SK-N-SH treated with all-trans-retinoic acid at 6 μM for 48 hours (cell line): ENCODE measurements at regions not wholly inside any gene's neighbourhood (a gene's known extent, or its start where the extent isn't known, plus 50 kb on each side); places are given as distances from the start of the nearest gene placed in this dataset.
"Not testable (repeated sequence)": the region's sequence is repeated elsewhere in the genome, so short reads cannot be mapped to it uniquely, and the experiment has no call there.

Experiments
- ATAC-seq: fragments of 200-7000 bp; cut with Tn5 transposase; 3 replicates; pipeline ENCODE4 v1.9.1; 2020; ENCODE audit warnings: mild to moderate bottlenecking, moderate library complexity
- ARNTL ChIP-seq: fragments of 450-650 bp; formaldehyde crosslinking; IDR thresholded peaks from 2 replicates; pipeline ENCODE4 v1.5.0; 2020; ENCODE audit warnings: low read depth, mild to moderate bottlenecking, moderate library complexity, borderline replicate concordance
- CSDC2 ChIP-seq: fragments of 250-450 bp; sonication (Bioruptor Pico); IDR thresholded peaks from 2 replicates; pipeline ENCODE4 v1.5.0; 2020; ENCODE audit warnings: mild to moderate bottlenecking, moderate library complexity
- ESRRG ChIP-seq: fragments of 250-450 bp; sonication (Bioruptor Pico); IDR thresholded peaks from 2 replicates; pipeline ENCODE4 v1.6.1; 2021; ENCODE audit warnings: mild to moderate bottlenecking
- GLIS3 ChIP-seq: fragments of 250-450 bp; sonication (Bioruptor Pico); IDR thresholded peaks from 2 replicates; pipeline ENCODE4 v1.5.0; 2020; ENCODE audit warnings: mild to moderate bottlenecking, moderate library complexity
- PPARA ChIP-seq: fragments of 250-450 bp; sonication (Bioruptor Pico); IDR thresholded peaks from 2 replicates; pipeline ENCODE4 v1.5.0; 2020; ENCODE audit warnings: mild to moderate bottlenecking, borderline replicate concordance
- RARB ChIP-seq: fragments of 250-450 bp; sonication (Bioruptor Pico); IDR thresholded peaks from 2 replicates; pipeline ENCODE4 v1.8.0; 2021; ENCODE audit warnings: mild to moderate bottlenecking, moderate library complexity
- SNAI2 ChIP-seq: fragments of 250-450 bp; sonication (Bioruptor Pico); IDR thresholded peaks from 2 replicates; pipeline ENCODE4 v1.5.0; 2020; ENCODE audit warnings: mild to moderate bottlenecking, moderate library complexity
- TCF4 ChIP-seq: fragments of 250-450 bp; sonication (Bioruptor Pico); IDR thresholded peaks from 2 replicates; pipeline ENCODE4 v1.8.0; 2021; ENCODE audit warnings: mild to moderate bottlenecking, moderate library complexity, borderline replicate concordance
- TOX ChIP-seq: fragments of 250-450 bp; sonication (Bioruptor Pico); IDR thresholded peaks from 2 replicates; pipeline ENCODE4 v1.8.0; 2021; ENCODE audit warnings: mild to moderate bottlenecking, moderate library complexity, borderline replicate concordance
- ZC3H10 ChIP-seq: fragments of 250-450 bp; sonication (Bioruptor Pico); IDR thresholded peaks from 2 replicates; pipeline ENCODE4 v1.5.1; 2021; ENCODE audit warnings: mild to moderate bottlenecking, moderate library complexity
- ZFP3 ChIP-seq: fragments of 250-450 bp; sonication (Bioruptor Pico); IDR thresholded peaks from 2 replicates; pipeline ENCODE4 v1.5.0; 2020; ENCODE audit warnings: mild to moderate bottlenecking, moderate library complexity
- ZFP30 ChIP-seq: fragments of 450-650 bp; formaldehyde crosslinking; IDR thresholded peaks from 2 replicates; pipeline ENCODE4 v1.5.0; 2022; ENCODE audit warnings: mild to moderate bottlenecking, moderate library complexity
- ZNF565 ChIP-seq: fragments of 450-650 bp; formaldehyde crosslinking; conservative IDR thresholded peaks from 2 replicates; pipeline ENCODE4 v1.5.0; 2020; ENCODE audit warnings: low read depth, mild to moderate bottlenecking, moderate library complexity
- ZNF70 ChIP-seq: fragments of 450-650 bp; formaldehyde crosslinking; IDR thresholded peaks from 2 replicates; pipeline ENCODE4 v1.5.0; 2020; ENCODE audit warnings: mild to moderate bottlenecking, moderate library complexity
- ZNF8 ChIP-seq: fragments of 450-650 bp; formaldehyde crosslinking; IDR thresholded peaks from 2 replicates; pipeline ENCODE4 v1.5.0; 2020; ENCODE audit warnings: mild to moderate bottlenecking, moderate library complexity
- TF ChIP-seq, protein P1 (sequence below): fragments of 250-450 bp; sonication (Bioruptor Pico); IDR thresholded peaks from 2 replicates; pipeline ENCODE4 v1.5.1; 2021; ENCODE audit warnings: mild to moderate bottlenecking, moderate library complexity
- TF ChIP-seq, protein P2 (sequence below): fragments of 250-450 bp; sonication (Bioruptor Pico); IDR thresholded peaks from 2 replicates; pipeline ENCODE4 v1.5.1; 2020; ENCODE audit warnings: low read depth, mild to moderate bottlenecking, moderate library complexity
- TF ChIP-seq, protein P3 (sequence below): fragments of 250-450 bp; sonication (Bioruptor Pico); IDR thresholded peaks from 2 replicates; pipeline ENCODE4 v1.5.0; 2020; ENCODE audit warnings: mild to moderate bottlenecking, moderate library complexity
- TF ChIP-seq, protein P4 (sequence below): fragments of 250-450 bp; sonication (Bioruptor Pico); IDR thresholded peaks from 2 replicates; pipeline ENCODE4 v1.8.0; 2021; ENCODE audit warnings: low read depth, mild to moderate bottlenecking, moderate library complexity, borderline replicate concordance

DNA sequence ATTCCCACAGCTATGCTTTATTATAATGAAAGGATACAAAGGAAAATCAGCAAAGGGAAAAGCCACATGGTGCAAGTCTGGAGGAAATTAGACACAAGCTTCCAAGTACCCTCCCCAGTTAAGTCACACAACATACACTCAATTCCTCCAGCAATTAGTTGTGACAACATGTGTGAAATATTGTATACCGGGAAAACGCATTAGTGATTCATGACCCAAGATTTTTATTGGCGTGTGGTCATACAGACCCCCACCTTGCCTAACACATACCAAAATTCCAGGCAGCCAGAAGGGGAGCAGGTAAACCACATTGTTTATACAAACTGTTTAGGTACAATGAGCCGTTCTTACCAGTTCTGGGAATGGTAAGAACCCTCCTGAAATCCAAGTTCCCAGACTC is 160.6 kb downstream of the CYB561 start:
- ATAC-seq = no peak
- TF ChIP-seq ARNTL (CRISPR knock-in tag) (no peak), ZNF8 (CRISPR knock-in tag) (no peak), SNAI2 (no peak), ZNF565 (CRISPR knock-in tag) (no peak), ZC3H10 (no peak), RARB (CRISPR knock-in tag) (no peak), TCF4 (no peak), ESRRG (no peak)
- TF ChIP-seq, protein P1, sequence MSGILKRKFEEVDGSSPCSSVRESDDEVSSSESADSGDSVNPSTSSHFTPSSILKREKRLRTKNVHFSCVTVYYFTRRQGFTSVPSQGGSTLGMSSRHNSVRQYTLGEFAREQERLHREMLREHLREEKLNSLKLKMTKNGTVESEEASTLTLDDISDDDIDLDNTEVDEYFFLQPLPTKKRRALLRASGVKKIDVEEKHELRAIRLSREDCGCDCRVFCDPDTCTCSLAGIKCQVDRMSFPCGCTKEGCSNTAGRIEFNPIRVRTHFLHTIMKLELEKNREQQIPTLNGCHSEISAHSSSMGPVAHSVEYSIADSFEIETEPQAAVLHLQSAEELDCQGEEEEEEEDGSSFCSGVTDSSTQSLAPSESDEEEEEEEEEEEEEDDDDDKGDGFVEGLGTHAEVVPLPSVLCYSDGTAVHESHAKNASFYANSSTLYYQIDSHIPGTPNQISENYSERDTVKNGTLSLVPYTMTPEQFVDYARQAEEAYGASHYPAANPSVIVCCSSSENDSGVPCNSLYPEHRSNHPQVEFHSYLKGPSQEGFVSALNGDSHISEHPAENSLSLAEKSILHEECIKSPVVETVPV = no peak
- TF ChIP-seq, protein P2, sequence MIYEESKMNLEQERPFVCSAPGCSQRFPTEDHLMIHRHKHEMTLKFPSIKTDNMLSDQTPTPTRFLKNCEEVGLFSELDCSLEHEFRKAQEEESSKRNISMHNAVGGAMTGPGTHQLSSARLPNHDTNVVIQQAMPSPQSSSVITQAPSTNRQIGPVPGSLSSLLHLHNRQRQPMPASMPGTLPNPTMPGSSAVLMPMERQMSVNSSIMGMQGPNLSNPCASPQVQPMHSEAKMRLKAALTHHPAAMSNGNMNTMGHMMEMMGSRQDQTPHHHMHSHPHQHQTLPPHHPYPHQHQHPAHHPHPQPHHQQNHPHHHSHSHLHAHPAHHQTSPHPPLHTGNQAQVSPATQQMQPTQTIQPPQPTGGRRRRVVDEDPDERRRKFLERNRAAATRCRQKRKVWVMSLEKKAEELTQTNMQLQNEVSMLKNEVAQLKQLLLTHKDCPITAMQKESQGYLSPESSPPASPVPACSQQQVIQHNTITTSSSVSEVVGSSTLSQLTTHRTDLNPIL (CRISPR knock-in tag) = no peak
- TF ChIP-seq, protein P3, sequence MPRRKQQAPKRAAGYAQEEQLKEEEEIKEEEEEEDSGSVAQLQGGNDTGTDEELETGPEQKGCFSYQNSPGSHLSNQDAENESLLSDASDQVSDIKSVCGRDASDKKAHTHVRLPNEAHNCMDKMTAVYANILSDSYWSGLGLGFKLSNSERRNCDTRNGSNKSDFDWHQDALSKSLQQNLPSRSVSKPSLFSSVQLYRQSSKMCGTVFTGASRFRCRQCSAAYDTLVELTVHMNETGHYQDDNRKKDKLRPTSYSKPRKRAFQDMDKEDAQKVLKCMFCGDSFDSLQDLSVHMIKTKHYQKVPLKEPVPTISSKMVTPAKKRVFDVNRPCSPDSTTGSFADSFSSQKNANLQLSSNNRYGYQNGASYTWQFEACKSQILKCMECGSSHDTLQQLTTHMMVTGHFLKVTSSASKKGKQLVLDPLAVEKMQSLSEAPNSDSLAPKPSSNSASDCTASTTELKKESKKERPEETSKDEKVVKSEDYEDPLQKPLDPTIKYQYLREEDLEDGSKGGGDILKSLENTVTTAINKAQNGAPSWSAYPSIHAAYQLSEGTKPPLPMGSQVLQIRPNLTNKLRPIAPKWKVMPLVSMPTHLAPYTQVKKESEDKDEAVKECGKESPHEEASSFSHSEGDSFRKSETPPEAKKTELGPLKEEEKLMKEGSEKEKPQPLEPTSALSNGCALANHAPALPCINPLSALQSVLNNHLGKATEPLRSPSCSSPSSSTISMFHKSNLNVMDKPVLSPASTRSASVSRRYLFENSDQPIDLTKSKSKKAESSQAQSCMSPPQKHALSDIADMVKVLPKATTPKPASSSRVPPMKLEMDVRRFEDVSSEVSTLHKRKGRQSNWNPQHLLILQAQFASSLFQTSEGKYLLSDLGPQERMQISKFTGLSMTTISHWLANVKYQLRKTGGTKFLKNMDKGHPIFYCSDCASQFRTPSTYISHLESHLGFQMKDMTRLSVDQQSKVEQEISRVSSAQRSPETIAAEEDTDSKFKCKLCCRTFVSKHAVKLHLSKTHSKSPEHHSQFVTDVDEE (CRISPR knock-in tag) = no peak
- TF ChIP-seq, protein P4, sequence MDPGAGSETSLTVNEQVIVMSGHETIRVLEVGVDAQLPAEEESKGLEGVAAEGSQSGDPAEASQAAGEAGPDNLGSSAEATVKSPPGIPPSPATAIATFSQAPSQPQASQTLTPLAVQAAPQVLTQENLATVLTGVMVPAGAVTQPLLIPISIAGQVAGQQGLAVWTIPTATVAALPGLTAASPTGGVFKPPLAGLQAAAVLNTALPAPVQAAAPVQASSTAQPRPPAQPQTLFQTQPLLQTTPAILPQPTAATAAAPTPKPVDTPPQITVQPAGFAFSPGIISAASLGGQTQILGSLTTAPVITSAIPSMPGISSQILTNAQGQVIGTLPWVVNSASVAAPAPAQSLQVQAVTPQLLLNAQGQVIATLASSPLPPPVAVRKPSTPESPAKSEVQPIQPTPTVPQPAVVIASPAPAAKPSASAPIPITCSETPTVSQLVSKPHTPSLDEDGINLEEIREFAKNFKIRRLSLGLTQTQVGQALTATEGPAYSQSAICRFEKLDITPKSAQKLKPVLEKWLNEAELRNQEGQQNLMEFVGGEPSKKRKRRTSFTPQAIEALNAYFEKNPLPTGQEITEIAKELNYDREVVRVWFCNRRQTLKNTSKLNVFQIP (CRISPR knock-in tag) = no peak

GRCh38 chr17:63286254-63286653 is 159.9 kb downstream of the CYB561 start:
- no peak for ATAC-seq
- TF ChIP-seq ZFP30 = no peak
- TF ChIP-seq, protein P4 (CRISPR knock-in tag) = 0 out of 2 replicates have a peak, but pooled peaks have one; percentile 58
- TF ChIP-seq ZC3H10 = no peak
- TF ChIP-seq, all 23 proteins: peak for 1

DNA sequence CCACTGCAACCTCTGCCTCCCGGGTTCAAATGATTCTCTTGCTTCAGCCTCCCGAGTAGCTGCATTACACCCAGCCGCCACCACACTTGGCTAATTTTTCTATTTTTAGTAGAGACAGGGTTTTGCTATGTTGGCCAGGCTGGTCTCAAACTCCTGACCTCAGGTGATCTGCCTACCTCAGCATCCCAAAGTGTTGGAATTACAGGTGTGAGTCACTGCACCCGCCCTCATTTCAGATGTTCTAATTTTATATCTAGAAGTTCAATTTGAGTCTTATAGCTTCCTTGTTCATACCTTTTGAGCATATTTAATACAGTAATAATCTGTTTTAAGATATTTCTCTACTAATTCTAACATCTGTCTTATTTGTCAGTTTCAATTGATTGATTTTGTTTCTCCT is 159.1 kb downstream of the CYB561 start:
- not testable (repeated sequence) for ATAC-seq

DNA sequence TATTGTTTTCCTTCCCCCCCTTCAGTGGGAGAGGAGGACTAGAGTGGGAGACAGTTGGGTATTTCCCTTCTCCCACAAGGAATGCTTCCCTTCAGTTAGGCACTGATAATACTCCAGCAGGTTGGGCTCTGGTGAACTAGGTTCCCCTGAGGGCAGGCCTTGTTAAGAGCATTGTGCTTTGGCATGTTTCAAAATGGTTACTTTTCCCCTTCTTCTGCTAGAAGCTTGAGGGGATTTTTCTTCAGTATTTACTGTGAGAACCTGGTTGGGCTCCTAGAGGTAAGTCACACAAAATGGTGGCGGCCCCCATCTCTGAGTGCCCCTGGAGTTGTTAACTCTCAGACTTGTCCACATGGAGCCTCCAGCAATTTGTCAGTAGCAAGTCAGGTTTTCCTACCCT is 156.2 kb downstream of the CYB561 start:
- TF ChIP-seq GLIS3 (CRISPR knock-in tag) (no peak), ZC3H10 (no peak), SNAI2 (no peak), ZFP3 (CRISPR knock-in tag) (no peak), CSDC2 (CRISPR knock-in tag) (no peak), PPARA (CRISPR knock-in tag) (no peak), ZNF565 (CRISPR knock-in tag) (no peak), ZFP30 (no peak), TOX (CRISPR knock-in tag) (no peak), ZNF70 (no peak), ZNF8 (CRISPR knock-in tag) (no peak)
- TF ChIP-seq, protein P4 (CRISPR knock-in tag) = no peak

More for the DNA sequence above, 156.2 kb downstream of the CYB561 start:
- ATAC-seq = no peak
